Neural cell (in vitro differentiated cells): ENCODE measurements at regions not wholly inside any gene's neighbourhood (a gene's known extent, or its start where the extent isn't known, plus 50 kb on each side); places are given as distances from the start of the nearest gene placed in this dataset.

Source experiments
- H2AFZ ChIP-seq: fragments of 200-600, 300-800 bp; sonication (generic), shearing (Covaris generic); 2 replicates; pipeline ENCODE4 v1.6.0; 2014; ENCODE audit warnings: low read depth, mild to moderate bottlenecking, antibody characterized with exemption, low read length, moderate library complexity
- H3F3A ChIP-seq: fragments of 200-600 bp; shearing (Covaris generic); 2 replicates; pipeline ENCODE4 v1.6.1; 2016; ENCODE audit warnings: mild to moderate bottlenecking, moderate library complexity, mixed read lengths, antibody characterized with exemption, low read length; ENCODE audit not compliant: insufficient read depth, poor library complexity, severe bottlenecking
- H3K27ac ChIP-seq: fragments of 200-600, 300-800 bp; sonication (generic), shearing (Covaris generic); 2 replicates; pipeline ENCODE4 v1.5.1; 2014; ENCODE audit warnings: mild to moderate bottlenecking, low read length, moderate library complexity
- H3K27me3 ChIP-seq: fragments of 300-800, 200-600 bp; sonication (generic), shearing (Covaris generic); 2 replicates; pipeline ENCODE4 v1.6.0; 2014; ENCODE audit warnings: mild to moderate bottlenecking, low read depth, low read length, moderate library complexity; ENCODE audit not compliant: insufficient read depth
- H3K36me3 ChIP-seq: fragments of 300-800, 200-600 bp; sonication (generic), shearing (Covaris generic); 2 replicates; pipeline ENCODE4 v1.5.1; 2014; ENCODE audit warnings: mild to moderate bottlenecking, antibody characterized with exemption, low read length, moderate library complexity; ENCODE audit not compliant: insufficient read depth
- H3K4me2 ChIP-seq: fragments of 300-800, 200-600 bp; sonication (generic), shearing (Covaris generic); 2 replicates; pipeline ENCODE4 v1.6.0; 2014; ENCODE audit warnings: mild to moderate bottlenecking, low read length
- H3K4me3 ChIP-seq: fragments of 300-800, 200-600 bp; sonication (generic), shearing (Covaris generic); 2 replicates; pipeline ENCODE4 v1.5.1; 2014; ENCODE audit warnings: mild to moderate bottlenecking, low read length, moderate library complexity
- H3K79me2 ChIP-seq: fragments of 200-600 bp; shearing (Covaris generic); replicated peaks from 2 replicates; pipeline ENCODE4 v1.6.0; 2014; ENCODE audit warnings: mild to moderate bottlenecking, low read length, moderate library complexity; ENCODE audit not compliant: insufficient read depth
- H3K9ac ChIP-seq: fragments of 300-800, 200-600 bp; sonication (generic), shearing (Covaris generic); 2 replicates; pipeline ENCODE4 v1.6.1; 2016; ENCODE audit warnings: mild to moderate bottlenecking, low read length, mixed read lengths
- H3K9me2 ChIP-seq: fragments of 200-600 bp; shearing (Covaris generic); 2 replicates; pipeline ENCODE4 v1.6.1; 2016; ENCODE audit warnings: mild to moderate bottlenecking, low read length, mixed read lengths; ENCODE audit not compliant: insufficient read depth
- H3K9me3 ChIP-seq: fragments of 200-600, 300-800 bp; sonication (generic), shearing (Covaris generic); 2 replicates; pipeline ENCODE4 v1.6.1; 2016; ENCODE audit warnings: mild to moderate bottlenecking, mixed run types, low read length, moderate library complexity, mixed read lengths
- H4K20me1 ChIP-seq: fragments of 200-600 bp; shearing (Covaris generic); 2 replicates; pipeline ENCODE4 v1.6.1; 2016; ENCODE audit warnings: mild to moderate bottlenecking, mixed run types; ENCODE audit not compliant: insufficient read depth
- CTCF ChIP-seq: fragments of 450-650 bp; IDR thresholded peaks from 2 replicates; pipeline ENCODE4 v1.5.1; 2014; ENCODE audit warnings: antibody characterized with exemption, mild to moderate bottlenecking, moderate library complexity; ENCODE audit not compliant: poor library complexity, severe bottlenecking
- EP300 ChIP-seq: fragments of 450-650 bp; conservative IDR thresholded peaks from 2 replicates; pipeline ENCODE4 v1.6.1; 2014; ENCODE audit warnings: antibody characterized with exemption, mild to moderate bottlenecking, moderate library complexity; ENCODE audit not compliant: poor library complexity, severe bottlenecking
- EZH2 ChIP-seq: fragments of 200-600, 300-800 bp; shearing (Covaris generic), sonication (generic); IDR thresholded peaks from 2 replicates; pipeline ENCODE4 v1.6.1; 2014; ENCODE audit warnings: antibody characterized with exemption, low read length, borderline replicate concordance, mild to moderate bottlenecking; ENCODE audit not compliant: insufficient read depth, poor library complexity, severe bottlenecking
- MXI1 ChIP-seq: fragments of 450-650 bp; conservative IDR thresholded peaks from 2 replicates; pipeline ENCODE4 v1.6.1; 2014; ENCODE audit warnings: antibody characterized with exemption, mild to moderate bottlenecking; ENCODE audit not compliant: poor library complexity, severe bottlenecking
- POLR2AphosphoS5 ChIP-seq: IDR thresholded peaks from 2 replicates; pipeline ENCODE4 v1.6.1; 2012
- RAD21 ChIP-seq: fragments of 450-650 bp; conservative IDR thresholded peaks from 2 replicates; pipeline ENCODE4 v1.6.1; 2014; ENCODE audit warnings: antibody characterized with exemption, mild to moderate bottlenecking, moderate library complexity
- SMC3 ChIP-seq: fragments of 450-650 bp; conservative IDR thresholded peaks from 2 replicates; pipeline ENCODE4 v1.6.1; 2014; ENCODE audit warnings: antibody characterized with exemption, mild to moderate bottlenecking, moderate library complexity; ENCODE audit not compliant: poor library complexity
- TAF1 ChIP-seq: IDR thresholded peaks from 2 replicates; pipeline ENCODE4 v1.6.1; 2012; ENCODE audit warnings: low read depth
- TF ChIP-seq, protein P1 (sequence below): IDR thresholded peaks from 2 replicates; pipeline ENCODE4 v1.6.1; 2012; ENCODE audit warnings: borderline replicate concordance

- no peaks in the 10 kb centered on the region for H3K79me2 ChIP-seq
- H4K20me1 ChIP-seq = no peaks in the 10 kb centered on the region
- H3K27me3 ChIP-seq = no peaks in the 10 kb centered on the region
- no peaks in the 10 kb centered on the region for H3K9me2 ChIP-seq
- no peak overlapping the region for H3K4me3 ChIP-seq
- no peak overlapping the region for H2AFZ ChIP-seq
- H3K9me3 ChIP-seq = no peaks in the 10 kb centered on the region
- no peak overlapping the region for H3K27ac ChIP-seq
- H3F3A ChIP-seq = no peaks in the 10 kb centered on the region
- no peak overlapping the region for H3K4me2 ChIP-seq
- H3K36me3 ChIP-seq = no peaks in the 10 kb centered on the region
- no peak overlapping the region for H3K9ac ChIP-seq
- no peak for TF ChIP-seq EZH2
- no peak for TF ChIP-seq SMC3
- TF ChIP-seq TAF1 = no peak
- no peak for TF ChIP-seq MXI1
- TF ChIP-seq EP300 = no peak
- no peak for TF ChIP-seq POLR2AphosphoS5
- no peak for TF ChIP-seq CTCF
- no peak for TF ChIP-seq RAD21
- TF ChIP-seq, protein P1, sequence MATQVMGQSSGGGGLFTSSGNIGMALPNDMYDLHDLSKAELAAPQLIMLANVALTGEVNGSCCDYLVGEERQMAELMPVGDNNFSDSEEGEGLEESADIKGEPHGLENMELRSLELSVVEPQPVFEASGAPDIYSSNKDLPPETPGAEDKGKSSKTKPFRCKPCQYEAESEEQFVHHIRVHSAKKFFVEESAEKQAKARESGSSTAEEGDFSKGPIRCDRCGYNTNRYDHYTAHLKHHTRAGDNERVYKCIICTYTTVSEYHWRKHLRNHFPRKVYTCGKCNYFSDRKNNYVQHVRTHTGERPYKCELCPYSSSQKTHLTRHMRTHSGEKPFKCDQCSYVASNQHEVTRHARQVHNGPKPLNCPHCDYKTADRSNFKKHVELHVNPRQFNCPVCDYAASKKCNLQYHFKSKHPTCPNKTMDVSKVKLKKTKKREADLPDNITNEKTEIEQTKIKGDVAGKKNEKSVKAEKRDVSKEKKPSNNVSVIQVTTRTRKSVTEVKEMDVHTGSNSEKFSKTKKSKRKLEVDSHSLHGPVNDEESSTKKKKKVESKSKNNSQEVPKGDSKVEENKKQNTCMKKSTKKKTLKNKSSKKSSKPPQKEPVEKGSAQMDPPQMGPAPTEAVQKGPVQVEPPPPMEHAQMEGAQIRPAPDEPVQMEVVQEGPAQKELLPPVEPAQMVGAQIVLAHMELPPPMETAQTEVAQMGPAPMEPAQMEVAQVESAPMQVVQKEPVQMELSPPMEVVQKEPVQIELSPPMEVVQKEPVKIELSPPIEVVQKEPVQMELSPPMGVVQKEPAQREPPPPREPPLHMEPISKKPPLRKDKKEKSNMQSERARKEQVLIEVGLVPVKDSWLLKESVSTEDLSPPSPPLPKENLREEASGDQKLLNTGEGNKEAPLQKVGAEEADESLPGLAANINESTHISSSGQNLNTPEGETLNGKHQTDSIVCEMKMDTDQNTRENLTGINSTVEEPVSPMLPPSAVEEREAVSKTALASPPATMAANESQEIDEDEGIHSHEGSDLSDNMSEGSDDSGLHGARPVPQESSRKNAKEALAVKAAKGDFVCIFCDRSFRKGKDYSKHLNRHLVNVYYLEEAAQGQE = no peak
Observed at GRCh38 chr13:26460648-26461047, 96.8 kb upstream of the WASF3 start.

DNA sequence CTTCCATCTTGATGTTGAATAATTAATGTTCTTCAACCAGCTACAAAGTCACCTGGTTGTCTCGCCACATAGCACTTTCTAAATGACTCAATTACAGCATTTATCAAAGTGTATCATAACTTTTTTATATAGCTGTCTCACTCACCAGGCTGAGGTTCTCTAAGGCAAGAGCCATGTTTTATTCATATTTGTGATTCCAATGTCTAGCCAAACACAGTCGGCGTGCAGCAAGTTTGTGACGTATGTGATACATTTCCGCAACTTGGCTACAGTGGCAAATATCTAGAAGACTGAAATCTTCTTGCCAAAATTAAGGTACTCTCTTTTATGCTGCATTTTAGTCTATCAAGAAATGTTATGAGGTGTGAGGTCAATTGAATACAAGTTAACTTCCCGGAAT, 94.2 kb upstream of the WASF3 start:
- TF ChIP-seq RAD21 (no peak), SMC3 (no peak), TAF1 (no peak), EZH2 (no peak), POLR2AphosphoS5 (no peak), CTCF (no peak), MXI1 (no peak), EP300 (no peak)
- TF ChIP-seq, protein P1 = no peak
- no peak overlapping the region for H3K27ac ChIP-seq
- no peaks in the 10 kb centered on the region for H3K9me2 ChIP-seq
- H3K36me3 ChIP-seq = no peaks in the 10 kb centered on the region
- no peak overlapping the region for H3K9ac ChIP-seq
- H3K9me3 ChIP-seq = no peaks in the 10 kb centered on the region
- H3K27me3 ChIP-seq = no peaks in the 10 kb centered on the region
- no peaks in the 10 kb centered on the region for H3F3A ChIP-seq
- no peak overlapping the region for H3K4me2 ChIP-seq
- no peaks in the 10 kb centered on the region for H3K79me2 ChIP-seq
- H2AFZ ChIP-seq = no peak overlapping the region
- H4K20me1 ChIP-seq = no peaks in the 10 kb centered on the region
- H3K4me3 ChIP-seq = no peak overlapping the region
